Fibroblast of the aortic adventitia (primary cell): ENCODE measurements at regions not wholly inside any gene's neighbourhood (a gene's known extent, or its start where the extent isn't known, plus 50 kb on each side); places are given as distances from the start of the nearest gene placed in this dataset.
"Not testable (repeated sequence)": the region's sequence is repeated elsewhere in the genome, so short reads cannot be mapped to it uniquely, and the experiment has no call there.

ENCODE experiments used
- DNase-seq: peaks from one replicate; pipeline ENCODE4 v3.0.0-alpha.2; 2010; ENCODE audit warnings: low read depth
- H3K4me3 ChIP-seq: 2 replicates; pipeline ENCODE4 v1.5.1; 2011; ENCODE audit warnings: low read depth, mild to moderate bottlenecking, control low read depth, low read length, moderate library complexity
- TF ChIP-seq, protein P1 (sequence below): IDR thresholded peaks from 2 replicates; pipeline ENCODE4 v1.5.1; 2011; ENCODE audit warnings: mild to moderate bottlenecking, low read length, control low read depth, inconsistent platforms; ENCODE audit not compliant: insufficient read depth

DNA sequence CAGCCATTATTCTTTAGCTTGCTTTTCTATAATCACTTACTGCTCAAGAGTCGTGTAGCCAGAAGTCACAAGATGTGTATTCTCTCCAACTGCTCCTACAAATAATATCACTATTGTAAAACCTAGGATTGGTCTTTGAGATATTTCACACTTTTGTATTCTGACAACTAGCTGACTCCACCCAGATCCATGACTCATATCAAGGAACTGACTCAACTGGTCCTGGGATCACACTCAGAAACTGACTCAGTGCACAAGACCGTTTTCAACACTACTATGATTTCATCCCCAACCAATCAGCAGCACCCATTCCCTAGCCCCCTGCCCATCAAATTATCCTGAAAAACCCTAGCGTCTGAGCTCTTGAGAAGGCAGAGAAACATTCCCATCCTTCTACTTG is 56.5 kb upstream of the ORC5 start:
- TF ChIP-seq, protein P1, sequence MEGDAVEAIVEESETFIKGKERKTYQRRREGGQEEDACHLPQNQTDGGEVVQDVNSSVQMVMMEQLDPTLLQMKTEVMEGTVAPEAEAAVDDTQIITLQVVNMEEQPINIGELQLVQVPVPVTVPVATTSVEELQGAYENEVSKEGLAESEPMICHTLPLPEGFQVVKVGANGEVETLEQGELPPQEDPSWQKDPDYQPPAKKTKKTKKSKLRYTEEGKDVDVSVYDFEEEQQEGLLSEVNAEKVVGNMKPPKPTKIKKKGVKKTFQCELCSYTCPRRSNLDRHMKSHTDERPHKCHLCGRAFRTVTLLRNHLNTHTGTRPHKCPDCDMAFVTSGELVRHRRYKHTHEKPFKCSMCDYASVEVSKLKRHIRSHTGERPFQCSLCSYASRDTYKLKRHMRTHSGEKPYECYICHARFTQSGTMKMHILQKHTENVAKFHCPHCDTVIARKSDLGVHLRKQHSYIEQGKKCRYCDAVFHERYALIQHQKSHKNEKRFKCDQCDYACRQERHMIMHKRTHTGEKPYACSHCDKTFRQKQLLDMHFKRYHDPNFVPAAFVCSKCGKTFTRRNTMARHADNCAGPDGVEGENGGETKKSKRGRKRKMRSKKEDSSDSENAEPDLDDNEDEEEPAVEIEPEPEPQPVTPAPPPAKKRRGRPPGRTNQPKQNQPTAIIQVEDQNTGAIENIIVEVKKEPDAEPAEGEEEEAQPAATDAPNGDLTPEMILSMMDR, result no peak
- peak; percentile 59 for DNase-seq

DNA sequence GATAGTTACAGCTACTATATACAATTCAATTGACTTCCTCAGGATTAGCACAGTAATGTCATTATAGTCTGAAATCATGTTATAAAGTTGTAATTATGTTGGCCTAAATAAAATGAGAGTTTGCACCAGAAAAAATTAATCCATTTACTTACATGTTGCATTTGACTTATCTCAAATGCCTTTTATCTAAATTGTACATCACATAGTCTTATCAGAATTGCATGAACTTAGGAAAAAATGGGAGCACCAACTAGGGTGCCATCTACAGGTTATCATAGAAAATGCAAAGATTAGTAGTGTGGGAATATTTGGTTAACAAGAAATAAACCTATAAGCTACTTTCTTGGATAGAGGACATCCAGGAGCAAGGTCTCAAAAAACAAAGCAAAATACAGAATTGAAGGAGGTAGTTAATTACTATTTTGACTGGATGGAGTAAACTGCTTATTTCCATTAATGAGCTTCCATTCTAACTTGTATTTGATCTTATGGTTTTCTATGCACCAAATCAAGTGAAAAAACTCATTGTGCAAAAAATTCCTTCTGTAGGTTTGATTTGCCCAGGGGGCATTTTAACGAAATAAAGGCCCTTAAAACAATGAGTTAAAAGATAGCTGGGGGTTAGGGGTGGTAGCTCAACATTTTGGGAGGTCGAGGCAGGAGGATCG is 60.0 kb upstream of the ORC5 start:
- no peak overlapping the region for H3K4me3 ChIP-seq
- TF ChIP-seq, protein P1, result peak; percentile 64
- peak; percentile 39 for DNase-seq

More for the DNA sequence above, 56.5 kb upstream of the ORC5 start:
- H3K4me3 ChIP-seq, result no peak overlapping the region

GRCh38 chr7:104271948-104272347 is 56.5 kb upstream of the LHFPL3 start:
- H3K4me3 ChIP-seq, result no peak overlapping the region
- DNase-seq, result no peak
- TF ChIP-seq, protein P1, result no peak

GRCh38 chr7:104272767-104273384 is 55.5 kb upstream of the LHFPL3 start:
- peak; percentile 57 for DNase-seq

DNA sequence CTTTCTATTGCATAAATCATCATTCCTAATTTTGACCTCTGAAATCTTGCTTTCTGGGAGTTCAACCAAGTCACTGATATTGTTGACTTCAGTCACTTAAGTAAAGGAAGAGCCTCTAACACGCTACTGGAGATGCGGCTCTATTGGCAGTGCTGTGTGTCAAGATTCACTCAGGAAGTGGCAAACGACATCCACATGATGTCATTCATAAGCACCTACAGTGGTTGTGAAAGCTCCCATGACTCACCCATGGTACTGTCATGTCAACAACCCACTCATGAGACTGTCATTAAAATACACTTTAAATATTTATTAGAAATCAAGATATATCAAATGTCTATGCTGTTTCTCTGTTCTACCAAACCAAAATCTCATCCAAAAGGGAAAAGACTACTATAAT is 52.5 kb upstream of the LHFPL3 start:
- TF ChIP-seq, protein P1, result no peak
- DNase-seq, result no peak
- H3K4me3 ChIP-seq, result no peak overlapping the region

More at GRCh38 chr7:104272767-104273384, 55.5 kb upstream of the LHFPL3 start:
- TF ChIP-seq, protein P1, result peak; percentile 61
- no peak overlapping the region for H3K4me3 ChIP-seq

GRCh38 chr7:104276730-104277129 is 51.7 kb upstream of the LHFPL3 start:
- DNase-seq, H3K4me3 ChIP-seq: not testable (repeated sequence)
